Osteoblast (primary cell): ENCODE measurements at regions not wholly inside any gene's neighbourhood (a gene's known extent, or its start where the extent isn't known, plus 50 kb on each side); places are given as distances from the start of the nearest gene placed in this dataset.

Source experiments
- DNase-seq: peaks from one replicate; pipeline ENCODE4 v3.0.0; 2011; ENCODE audit warnings: low spot score, mixed read lengths; ENCODE audit not compliant: insufficient read length; ENCODE audit errors: missing footprints
- H2AFZ ChIP-seq: 2 replicates; pipeline ENCODE4 v1.6.0; 2011; ENCODE audit warnings: mild to moderate bottlenecking, low read length
- H3K27ac ChIP-seq: 2 replicates; pipeline ENCODE4 v1.5.1; 2011; ENCODE audit warnings: mild to moderate bottlenecking, low read depth, low read length, moderate library complexity
- H3K27me3 ChIP-seq: 2 replicates; pipeline ENCODE4 v1.6.0; 2012; ENCODE audit warnings: mild to moderate bottlenecking, control low read depth, inconsistent platforms, low read length, moderate library complexity; ENCODE audit not compliant: insufficient read depth
- H3K36me3 ChIP-seq: 2 replicates; pipeline ENCODE4 v1.5.1; 2011; ENCODE audit warnings: mild to moderate bottlenecking, low read length, control low read depth, moderate library complexity; ENCODE audit not compliant: insufficient read depth
- H3K4me1 ChIP-seq: 2 replicates; pipeline ENCODE4 v1.5.1; 2011; ENCODE audit warnings: mild to moderate bottlenecking, low read length, control low read depth, moderate library complexity; ENCODE audit not compliant: insufficient read depth
- H3K4me2 ChIP-seq: 2 replicates; pipeline ENCODE4 v1.6.0; 2011; ENCODE audit warnings: mild to moderate bottlenecking, low read length; ENCODE audit not compliant: insufficient read depth
- H3K4me3 ChIP-seq: fragments of 200-600 bp; sonication (generic); 3 replicates; pipeline ENCODE4 v1.5.1; 2012; ENCODE audit warnings: mild to moderate bottlenecking, low read length, inconsistent platforms; ENCODE audit not compliant: insufficient read depth
- H3K79me2 ChIP-seq: 2 replicates; pipeline ENCODE4 v1.6.0; 2012; ENCODE audit warnings: mild to moderate bottlenecking, low read length, control low read depth, inconsistent platforms; ENCODE audit not compliant: insufficient read depth
- H3K9me3 ChIP-seq: 2 replicates; pipeline ENCODE4 v1.5.1; 2011; ENCODE audit warnings: low read depth, low read length, control low read depth
- H4K20me1 ChIP-seq: 2 replicates; pipeline ENCODE4 v1.6.0; 2012; ENCODE audit warnings: mild to moderate bottlenecking, low read length, control low read depth; ENCODE audit not compliant: insufficient read depth
- TF ChIP-seq, protein P1 (sequence below): IDR thresholded peaks from 2 replicates; pipeline ENCODE4 v1.5.1; 2011; ENCODE audit warnings: mild to moderate bottlenecking, low read depth, low read length, moderate library complexity; ENCODE audit errors: extremely low read depth

- DNase-seq: no peak
- Histone ChIP-seq H3K27ac (no peak overlapping the region), H3K27me3 (no peaks in the 10 kb centered on the region), H3K4me3 (no peak overlapping the region), H3K36me3 (no peaks in the 10 kb centered on the region), H4K20me1 (no peaks in the 10 kb centered on the region), H3K9me3 (no peaks in the 10 kb centered on the region), H3K79me2 (no peaks in the 10 kb centered on the region), H3K4me2 (no peak overlapping the region), H2AFZ (no peak overlapping the region), H3K4me1 (peaks cover 5% of the 10 kb centered on the region)
- TF ChIP-seq, protein P1, sequence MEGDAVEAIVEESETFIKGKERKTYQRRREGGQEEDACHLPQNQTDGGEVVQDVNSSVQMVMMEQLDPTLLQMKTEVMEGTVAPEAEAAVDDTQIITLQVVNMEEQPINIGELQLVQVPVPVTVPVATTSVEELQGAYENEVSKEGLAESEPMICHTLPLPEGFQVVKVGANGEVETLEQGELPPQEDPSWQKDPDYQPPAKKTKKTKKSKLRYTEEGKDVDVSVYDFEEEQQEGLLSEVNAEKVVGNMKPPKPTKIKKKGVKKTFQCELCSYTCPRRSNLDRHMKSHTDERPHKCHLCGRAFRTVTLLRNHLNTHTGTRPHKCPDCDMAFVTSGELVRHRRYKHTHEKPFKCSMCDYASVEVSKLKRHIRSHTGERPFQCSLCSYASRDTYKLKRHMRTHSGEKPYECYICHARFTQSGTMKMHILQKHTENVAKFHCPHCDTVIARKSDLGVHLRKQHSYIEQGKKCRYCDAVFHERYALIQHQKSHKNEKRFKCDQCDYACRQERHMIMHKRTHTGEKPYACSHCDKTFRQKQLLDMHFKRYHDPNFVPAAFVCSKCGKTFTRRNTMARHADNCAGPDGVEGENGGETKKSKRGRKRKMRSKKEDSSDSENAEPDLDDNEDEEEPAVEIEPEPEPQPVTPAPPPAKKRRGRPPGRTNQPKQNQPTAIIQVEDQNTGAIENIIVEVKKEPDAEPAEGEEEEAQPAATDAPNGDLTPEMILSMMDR: no peak
These were observed 73.9 kb upstream of the SMNDC1 start for GRCh38 chr10:110378533-110379108.

DNA sequence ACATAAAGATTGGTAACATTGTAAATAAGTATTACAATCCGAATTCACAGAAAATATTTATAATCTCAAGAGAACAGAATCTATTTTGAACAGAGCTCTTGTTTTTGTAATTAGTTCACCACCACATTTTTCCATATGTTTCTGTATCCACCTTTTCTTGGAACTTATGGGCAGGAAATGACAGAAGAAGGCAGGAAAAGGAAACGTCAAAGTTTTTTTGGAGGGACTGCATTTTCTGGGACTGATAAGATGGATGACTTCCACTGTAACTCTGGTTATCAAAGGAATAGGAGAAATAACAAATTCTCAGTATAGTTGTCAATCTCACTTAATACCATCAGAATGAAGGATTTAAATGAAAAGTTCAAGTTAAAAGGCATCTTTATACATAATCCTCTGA is 75.1 kb upstream of the SMNDC1 start:
- no peaks in the 10 kb centered on the region for H3K9me3 ChIP-seq
- H3K27me3 ChIP-seq: no peaks in the 10 kb centered on the region
- no peak for DNase-seq
- no peak overlapping the region for H3K27ac ChIP-seq
- H4K20me1 ChIP-seq: no peaks in the 10 kb centered on the region
- H3K4me2 ChIP-seq: no peak overlapping the region
- H3K79me2 ChIP-seq: no peaks in the 10 kb centered on the region
- H3K4me1 ChIP-seq: peaks cover 5% of the 10 kb centered on the region
- TF ChIP-seq, protein P1: no peak
- no peak overlapping the region for H3K4me3 ChIP-seq
- H3K36me3 ChIP-seq: no peaks in the 10 kb centered on the region
- H2AFZ ChIP-seq: no peak overlapping the region

DNA sequence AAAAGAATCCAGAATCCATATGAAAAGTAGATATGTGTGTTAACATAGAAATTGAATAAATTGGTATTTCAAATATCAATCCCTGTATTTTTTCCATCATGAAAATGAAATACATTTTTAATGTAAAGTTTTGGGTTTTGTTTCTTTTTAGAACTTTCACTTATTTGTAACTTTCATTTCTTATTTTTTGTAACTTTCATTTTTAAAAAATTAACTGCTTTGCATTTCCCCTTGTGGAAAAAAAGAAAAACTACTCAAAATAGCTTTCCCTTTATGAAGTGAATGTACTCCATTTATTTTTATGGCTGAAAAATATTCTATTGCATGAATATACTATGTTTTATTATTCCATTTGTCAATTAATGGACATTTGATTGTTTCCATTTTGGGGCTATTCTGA is 75.6 kb upstream of the SMNDC1 start:
- H3K4me2 ChIP-seq: no peak overlapping the region
- no peak overlapping the region for H3K27ac ChIP-seq
- no peaks in the 10 kb centered on the region for H3K79me2 ChIP-seq
- no peak overlapping the region for H2AFZ ChIP-seq
- peaks cover 5% of the 10 kb centered on the region for H3K4me1 ChIP-seq
- H3K36me3 ChIP-seq: no peaks in the 10 kb centered on the region
- no peak overlapping the region for H3K4me3 ChIP-seq
- H3K27me3 ChIP-seq: no peaks in the 10 kb centered on the region
- H4K20me1 ChIP-seq: no peaks in the 10 kb centered on the region
- TF ChIP-seq, protein P1: no peak
- no peak for DNase-seq
- H3K9me3 ChIP-seq: no peaks in the 10 kb centered on the region

DNA sequence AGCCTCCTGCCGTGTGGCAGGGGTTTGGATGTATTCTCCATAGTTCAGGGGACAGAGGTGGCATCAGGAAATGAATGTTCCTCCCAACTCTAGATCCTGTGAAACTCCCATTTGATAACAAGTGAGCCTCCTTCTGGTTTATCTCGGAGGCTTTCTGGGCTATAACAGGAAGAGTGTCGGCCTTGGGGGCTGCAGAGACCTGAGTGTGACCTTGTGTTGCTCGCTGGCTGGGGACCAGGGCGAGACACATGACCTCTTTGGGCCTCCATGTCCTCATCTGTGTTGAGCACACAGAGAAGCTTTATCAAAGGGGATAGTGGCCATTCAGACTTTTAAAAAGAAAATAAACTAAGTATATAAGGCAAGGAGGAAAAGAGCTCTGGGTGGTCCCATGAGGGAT is 78.0 kb upstream of the SMNDC1 start:
- no peaks in the 10 kb centered on the region for H3K9me3 ChIP-seq
- no peak overlapping the region for H2AFZ ChIP-seq
- no peak overlapping the region for H3K4me3 ChIP-seq
- no peaks in the 10 kb centered on the region for H3K36me3 ChIP-seq
- TF ChIP-seq, protein P1: no peak
- no peaks in the 10 kb centered on the region for H3K27me3 ChIP-seq
- no peak overlapping the region for H3K4me2 ChIP-seq
- no peaks in the 10 kb centered on the region for H3K4me1 ChIP-seq
- no peaks in the 10 kb centered on the region for H4K20me1 ChIP-seq
- no peak for DNase-seq
- no peaks in the 10 kb centered on the region for H3K79me2 ChIP-seq
- H3K27ac ChIP-seq: no peak overlapping the region
